CD4-positive, alpha-beta T cell treated with Interferon gamma for 1 hour (primary cell): ENCODE measurements at regions not wholly inside any gene's neighbourhood (a gene's known extent, or its start where the extent isn't known, plus 50 kb on each side); places are given as distances from the start of the nearest gene placed in this dataset.
A peak's percentile ranks its signal among the peaks of the same experiment; 100 is the strongest.

Source experiments
- DNase-seq: peaks from one replicate; pipeline ENCODE4 v3.0.0-alpha.2; 2020

DNA sequence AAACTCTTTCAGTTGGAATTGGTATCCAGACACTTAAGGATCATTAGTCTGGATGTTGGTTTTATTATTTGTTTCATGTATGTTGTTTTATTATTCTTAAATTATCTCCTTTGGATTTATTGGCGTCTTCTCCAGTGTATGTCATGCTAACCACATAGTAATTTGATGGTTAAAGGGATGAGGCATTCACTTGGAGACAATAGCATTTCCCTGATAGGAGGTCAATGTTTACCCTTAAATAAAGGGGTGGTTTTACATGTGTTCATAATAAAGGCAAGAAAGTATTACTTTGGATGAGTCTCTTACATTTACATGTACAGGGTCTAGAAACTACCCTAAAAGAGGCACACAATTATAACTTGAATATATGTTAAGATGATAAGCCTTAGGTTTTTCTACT lies 51.2 kb upstream of the RNF144B start:
- no peak for DNase-seq

DNA sequence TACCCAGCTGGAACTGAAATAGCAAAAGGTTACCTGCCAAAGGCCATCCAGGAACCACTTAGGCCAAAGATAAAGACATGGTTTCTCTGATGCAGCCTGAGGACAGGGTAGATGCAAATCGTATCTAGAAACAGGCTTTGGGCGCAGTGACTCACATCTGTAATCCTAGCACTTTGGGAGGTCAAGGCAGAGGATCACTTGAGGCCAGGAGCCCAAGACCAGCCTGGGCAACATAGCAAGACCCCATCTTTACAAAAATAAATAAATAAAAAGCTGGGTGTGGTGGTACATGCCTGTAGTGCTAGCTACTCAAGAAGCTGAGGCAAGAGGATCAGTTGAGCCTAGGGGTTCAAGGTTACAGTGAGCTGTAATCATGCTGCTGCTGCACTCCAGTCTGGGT lies 52.9 kb upstream of the RNF144B start:
- no peak for DNase-seq

DNA sequence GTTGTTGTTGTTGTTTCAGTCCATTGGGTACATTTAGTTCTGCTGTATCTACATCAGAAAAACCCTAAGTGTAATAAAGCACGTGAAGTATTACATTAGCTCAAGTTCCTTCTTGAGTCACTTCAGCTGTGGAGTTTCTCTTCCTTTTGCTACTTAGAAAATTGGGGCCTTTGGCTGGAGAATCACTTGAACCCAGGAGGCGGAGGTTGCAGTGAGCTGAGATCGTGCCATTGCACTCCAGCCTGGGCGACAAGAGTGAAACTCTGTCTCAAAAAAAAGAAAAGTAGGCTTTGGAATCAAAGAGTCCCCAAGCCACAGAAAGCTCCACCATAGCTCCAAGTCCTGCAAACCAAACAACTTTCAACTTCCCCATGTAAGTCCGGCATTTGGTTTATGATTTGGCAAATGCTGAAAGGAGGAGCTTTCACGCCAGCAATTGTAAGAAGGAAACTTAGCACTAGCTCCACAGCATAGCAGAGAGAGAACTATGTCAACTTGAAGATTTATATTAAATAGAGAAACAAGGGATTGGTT lies 56.5 kb upstream of the RNF144B start:
- peak; percentile 29 for DNase-seq

DNA sequence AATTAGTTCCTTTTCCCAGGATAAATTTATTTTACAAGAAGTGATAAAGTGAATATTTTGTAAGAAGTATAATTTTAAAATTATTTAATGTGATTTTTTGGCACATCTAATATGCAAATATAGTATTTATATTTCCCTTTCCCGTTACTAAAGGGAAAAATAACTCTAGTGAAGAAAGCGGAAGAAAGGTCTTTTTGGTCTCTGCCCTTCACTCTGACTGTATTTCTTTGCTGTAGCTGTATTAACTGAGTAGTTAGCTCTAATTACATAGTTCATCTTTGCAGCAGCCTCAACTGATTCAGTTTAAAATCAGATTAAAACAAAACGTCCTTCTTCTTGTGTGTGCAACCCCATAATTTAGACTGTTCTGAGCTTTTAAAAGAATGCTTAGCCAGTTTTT lies 57.4 kb upstream of the RNF144B start:
- DNase-seq = no peak

DNA sequence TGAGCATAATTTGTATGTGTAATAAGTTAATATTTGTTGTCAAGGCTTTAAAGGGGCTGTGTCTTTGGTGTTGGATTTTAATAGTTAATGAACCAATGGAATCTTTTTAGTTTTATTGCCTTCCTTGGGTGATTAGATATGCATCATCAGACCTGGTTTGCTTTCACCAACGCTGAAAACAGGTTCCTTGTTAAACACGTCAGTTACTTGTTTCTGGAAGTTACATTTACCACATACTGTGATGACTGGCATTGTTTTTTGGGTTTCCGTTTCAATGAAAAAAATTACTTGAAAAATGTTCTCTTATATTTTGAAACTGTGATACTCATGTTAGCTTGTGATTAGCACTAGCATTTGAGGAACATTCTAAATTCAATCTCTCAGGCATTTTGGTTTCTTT lies 58.6 kb upstream of the RNF144B start:
- DNase-seq = no peak

DNA sequence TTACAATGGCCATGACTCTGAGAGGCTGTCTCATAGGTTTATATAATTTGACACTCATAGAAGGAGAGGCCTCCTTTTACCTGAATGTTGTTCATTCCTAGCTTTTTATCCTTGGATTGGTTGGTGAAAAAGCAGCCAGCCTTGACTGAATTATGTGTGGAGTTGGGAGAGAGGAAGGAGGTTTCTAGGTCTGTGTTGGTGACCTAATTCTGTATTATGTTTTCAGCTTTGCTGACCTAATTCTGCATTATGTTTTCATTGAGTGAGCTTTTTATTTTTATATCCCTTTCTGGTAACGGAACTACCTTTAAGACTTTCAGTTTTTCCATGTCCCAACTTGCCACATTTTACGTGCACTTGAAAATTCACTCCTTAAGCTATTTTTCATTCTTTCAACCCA lies 59.1 kb upstream of the RNF144B start:
- no peak for DNase-seq

DNA sequence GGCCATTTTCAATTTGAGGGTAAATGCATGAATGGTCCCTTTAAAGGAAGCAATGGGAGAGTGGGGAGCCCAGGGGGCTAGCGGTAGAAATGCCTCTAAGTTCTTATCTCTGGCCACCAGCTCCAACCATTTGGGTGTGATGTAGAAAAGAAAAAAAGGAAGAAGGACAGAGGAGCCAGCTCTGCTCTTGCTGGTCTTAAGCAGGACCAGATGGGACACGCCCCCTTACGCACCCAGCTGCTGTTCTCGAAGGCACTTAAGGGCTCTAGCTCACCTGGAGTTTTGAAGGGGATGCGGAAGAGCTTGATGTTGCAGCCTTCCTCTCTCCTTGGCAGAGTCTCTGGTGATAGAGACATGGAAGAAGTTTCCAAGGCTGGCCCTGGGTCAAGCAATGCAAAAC lies 59.5 kb upstream of the RNF144B start:
- peak; percentile 33 for DNase-seq

DNA sequence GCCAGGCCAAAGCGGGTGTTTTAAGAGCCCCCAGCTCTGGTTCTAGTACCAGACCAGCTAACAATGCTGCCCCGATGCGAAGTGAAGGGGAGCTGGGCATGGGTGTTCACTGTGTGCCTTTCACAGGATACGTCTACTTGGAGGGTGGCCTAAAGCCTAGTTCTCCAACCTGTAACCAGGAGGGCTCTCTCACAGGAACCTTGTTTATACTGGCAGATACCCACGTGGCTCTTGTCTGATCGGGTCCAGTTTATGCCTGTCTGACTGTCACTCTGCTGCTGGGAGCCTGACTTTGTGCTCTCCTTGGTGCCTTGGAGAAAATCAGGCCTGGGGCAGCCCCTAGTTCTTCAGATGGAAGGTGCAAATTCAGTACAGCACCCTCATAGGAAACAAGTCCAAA lies 60.2 kb upstream of the RNF144B start:
- DNase-seq = no peak

DNA sequence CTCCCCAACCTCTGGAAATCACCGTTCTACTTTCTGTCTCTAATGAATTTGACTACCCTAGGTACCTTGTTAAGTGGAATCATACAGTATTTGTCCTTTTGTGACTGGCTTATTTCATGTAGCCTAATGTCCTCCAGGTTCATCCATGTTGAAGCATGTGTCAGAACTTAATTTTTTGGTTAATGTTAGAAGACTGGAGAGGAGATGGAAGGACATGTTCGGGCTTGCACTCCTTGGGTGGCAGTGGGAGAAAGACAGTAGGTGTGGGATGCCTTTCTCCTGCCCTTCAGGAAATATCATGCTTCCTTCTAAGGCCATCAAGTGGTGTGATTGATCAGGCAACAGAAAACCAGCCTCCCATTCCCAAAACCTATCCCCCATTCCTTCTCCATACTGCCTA lies 61.1 kb upstream of the RNF144B start:
- DNase-seq = no peak

DNA sequence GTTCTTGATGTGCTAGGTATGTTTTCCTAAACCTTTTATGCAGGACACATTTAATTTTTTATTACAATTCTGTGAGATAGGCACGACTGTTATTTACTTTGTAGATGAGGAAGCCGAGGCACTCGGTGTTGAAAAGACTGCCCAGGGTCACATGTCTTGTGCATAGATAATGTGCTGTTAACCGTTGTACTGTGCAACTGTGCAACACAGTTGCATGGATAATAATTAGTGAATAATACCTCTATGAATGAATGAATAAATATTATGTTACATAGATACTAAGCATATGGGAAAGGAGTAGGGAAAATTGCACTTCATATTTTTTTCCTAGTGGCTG lies 60.3 kb upstream of the DEK start:
- DNase-seq = no peak

DNA sequence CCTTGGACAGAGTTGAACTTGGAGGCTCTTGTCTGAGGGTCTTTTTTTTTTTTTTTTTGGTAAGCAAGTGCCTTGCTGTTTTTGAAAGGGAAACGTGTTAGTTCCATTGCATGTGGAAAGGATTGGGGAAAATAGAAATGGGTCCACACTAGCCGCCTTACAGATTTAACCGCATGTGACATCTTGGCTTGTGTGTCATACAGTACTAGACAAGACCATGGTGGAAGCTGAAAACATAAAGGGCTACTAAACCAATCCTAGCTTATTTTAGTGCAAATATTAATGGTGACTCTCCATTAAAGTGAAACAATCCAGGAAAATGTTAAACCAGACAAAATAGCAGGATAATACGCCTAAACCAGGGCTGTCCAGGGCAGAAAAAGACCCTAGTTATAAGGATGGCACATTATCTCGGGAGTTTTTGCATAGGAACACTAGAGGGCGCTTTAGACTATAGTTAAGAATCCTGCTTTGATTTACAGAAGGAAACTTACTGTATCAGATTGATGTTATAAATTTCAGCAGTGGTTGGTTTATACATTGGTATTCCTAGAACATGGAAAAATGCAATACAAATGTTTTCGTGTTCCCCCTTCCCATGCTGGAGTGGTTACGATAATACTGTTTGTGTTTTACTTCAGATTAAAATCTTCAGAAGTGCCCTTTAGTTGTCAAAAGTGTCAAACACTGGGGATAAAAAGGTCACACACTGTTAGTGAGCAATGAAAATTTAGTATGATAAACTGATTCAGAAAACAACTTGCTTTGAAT lies 59.8 kb upstream of the DEK start:
- no peak for DNase-seq

DNA sequence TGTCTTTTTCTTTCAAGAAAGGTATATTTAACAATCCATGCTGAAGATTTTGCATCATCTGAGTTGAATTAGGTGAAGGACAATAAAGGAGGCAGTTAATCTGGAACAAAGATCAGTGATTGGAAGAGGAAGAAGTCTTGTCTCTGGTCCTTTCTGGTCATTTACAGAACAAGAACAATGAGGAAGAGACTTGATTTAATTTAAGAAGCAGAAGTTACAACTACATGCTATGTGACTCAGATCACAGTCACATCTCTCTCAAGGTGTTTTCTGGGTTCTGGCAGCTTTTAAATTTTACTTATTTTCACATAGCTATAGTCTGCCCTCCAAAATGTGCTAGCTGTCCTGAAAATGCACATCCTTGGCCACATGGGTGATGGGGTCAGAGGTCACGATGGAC lies 53.5 kb upstream of the DEK start:
- no peak for DNase-seq

DNA sequence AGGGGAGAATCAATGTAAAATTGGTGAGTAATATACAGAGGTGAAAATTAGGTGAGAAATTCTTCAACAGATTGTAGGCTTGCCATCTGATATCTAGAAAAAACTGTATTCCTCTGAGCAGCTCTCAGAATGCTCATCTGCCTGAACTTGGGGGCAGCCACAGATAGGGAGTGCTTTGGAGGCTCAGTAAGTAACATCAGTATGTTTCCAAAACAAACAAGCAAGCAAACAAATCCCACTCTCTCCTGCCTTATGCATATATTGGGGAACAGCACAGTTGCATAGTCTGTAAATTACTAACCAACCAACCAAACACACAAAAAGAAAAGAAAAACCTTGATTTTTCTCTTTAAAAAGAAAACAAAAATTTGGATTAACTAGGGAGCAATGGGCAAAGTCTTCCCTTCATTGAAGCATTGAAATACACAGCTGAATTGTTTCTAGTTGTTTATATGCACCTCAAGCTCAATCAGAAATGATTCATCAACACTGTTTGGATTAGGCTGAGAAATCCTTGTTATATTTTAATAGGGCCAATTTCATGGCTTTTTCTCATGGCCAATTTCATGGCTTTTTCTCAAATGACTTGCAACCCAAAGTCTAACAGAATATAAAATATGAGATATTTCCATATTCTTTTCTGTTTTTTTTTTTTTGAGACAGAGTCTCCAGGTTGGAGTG lies 50.1 kb upstream of the DEK start:
- DNase-seq = no peak
